ENCODE measurements at regions not wholly inside any gene's neighbourhood (a gene's known extent, or its start where the extent isn't known, plus 50 kb on each side); places are given as distances from the start of the nearest gene placed in this dataset.

GRCh38 chr9:99582814-99583213 lies 238.9 kb upstream of the NR4A3 start:
- 38% methylated on average over 6 of the region's 6 CpGs for WGBS (ENCODE audit: missing lambda C conversion rate)
- Histone ChIP-seq H3K4me3 (no peak overlapping the region), H3K4me2 (no peak overlapping the region), H3K9me3 (no peaks in the 10 kb centered on the region), H3K4me1 (no peaks in the 10 kb centered on the region), H3K27ac (no peak overlapping the region)
- FAIRE-seq (no peak), ATAC-seq (no peak), DNase-seq (ENCODE audit: low read depth in 1 of 2, low spot score in 1 of 2) (no peak)
- ChIA-PET POLR2A (no interaction called here), CTCF (no interaction called here)
- TF ChIP-seq JUNB (IDR thresholded peaks at IDR 0.05) (no peak), FOSB (CRISPR knock-in tag; IDR thresholded peaks at IDR 0.05) (no peak), GATA3 (IDR thresholded peaks at IDR 0.05; ENCODE audit: borderline replicate concordance) (no peak), FOSL2 (IDR thresholded peaks at IDR 0.05) (no peak), FOSL2 (CRISPR knock-in tag; IDR thresholded peaks at IDR 0.05) (no peak)
- TF ChIP-seq, protein P1, sequence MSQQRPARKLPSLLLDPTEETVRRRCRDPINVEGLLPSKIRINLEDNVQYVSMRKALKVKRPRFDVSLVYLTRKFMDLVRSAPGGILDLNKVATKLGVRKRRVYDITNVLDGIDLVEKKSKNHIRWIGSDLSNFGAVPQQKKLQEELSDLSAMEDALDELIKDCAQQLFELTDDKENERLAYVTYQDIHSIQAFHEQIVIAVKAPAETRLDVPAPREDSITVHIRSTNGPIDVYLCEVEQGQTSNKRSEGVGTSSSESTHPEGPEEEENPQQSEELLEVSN (IDR thresholded peaks at IDR 0.05; ENCODE audit: borderline replicate concordance, low read depth): no peak

GRCh38 chr9:99588299-99588698 lies 233.4 kb upstream of the NR4A3 start:
- Histone ChIP-seq H3K4me2 (no peak overlapping the region), H3K27ac (no peak overlapping the region), H3K4me3 (no peak overlapping the region), H3K4me1 (no peaks in the 10 kb centered on the region), H3K9me3 (no peaks in the 10 kb centered on the region)
- FAIRE-seq (no peak), DNase-seq (ENCODE audit: low read depth in 1 of 2, low spot score in 1 of 2) (no peak), ATAC-seq (no peak)
- ChIA-PET CTCF (interaction anchor here (0.8 kb wide), 1 partner anchor 10 kb away, joined by 3 read pairs; no protein-coding TSS in a partner anchor), POLR2A (no interaction called here)
- TF ChIP-seq HOXB13 (CRISPR knock-in tag; IDR thresholded peaks at IDR 0.05; ENCODE audit: low read depth): no peak
- TF ChIP-seq HOXB5 (CRISPR knock-in tag; IDR thresholded peaks at IDR 0.05): no peak
- TF ChIP-seq, protein P2, sequence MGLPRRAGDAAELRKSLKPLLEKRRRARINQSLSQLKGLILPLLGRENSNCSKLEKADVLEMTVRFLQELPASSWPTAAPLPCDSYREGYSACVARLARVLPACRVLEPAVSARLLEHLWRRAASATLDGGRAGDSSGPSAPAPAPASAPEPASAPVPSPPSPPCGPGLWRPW (IDR thresholded peaks at IDR 0.05): no peak
- no peak for TF ChIP-seq CHD2 (IDR thresholded peaks at IDR 0.05; ENCODE audit: low read length, partially characterized antibody)
- no peak for TF ChIP-seq HEYL (CRISPR knock-in tag; IDR thresholded peaks at IDR 0.05)
- TF ChIP-seq RFX5 (IDR thresholded peaks at IDR 0.05): no peak
- TF ChIP-seq CHD4 (IDR thresholded peaks at IDR 0.05; ENCODE audit: borderline replicate concordance): no peak
- TF ChIP-seq RAD21 (conservative IDR thresholded peaks at IDR 0.05 in 1 of 2, IDR thresholded peaks at IDR 0.05 in 1 of 2): no peak
- no peak for TF ChIP-seq SREBF2 (IDR thresholded peaks at IDR 0.05)
- no peak for TF ChIP-seq GATA3 (IDR thresholded peaks at IDR 0.05; ENCODE audit: borderline replicate concordance)
- no peak for TF ChIP-seq HOXA7 (CRISPR knock-in tag; IDR thresholded peaks at IDR 0.05)
- no peak for TF ChIP-seq FOSB (CRISPR knock-in tag; IDR thresholded peaks at IDR 0.05)
- no peak for TF ChIP-seq MAFK (IDR thresholded peaks at IDR 0.05; ENCODE audit: partially characterized antibody)
- TF ChIP-seq, protein P1 (IDR thresholded peaks at IDR 0.05; ENCODE audit: borderline replicate concordance, low read depth): no peak
- 29% methylated on average over 3 of the region's 3 CpGs for WGBS (ENCODE audit: missing lambda C conversion rate)

DNA sequence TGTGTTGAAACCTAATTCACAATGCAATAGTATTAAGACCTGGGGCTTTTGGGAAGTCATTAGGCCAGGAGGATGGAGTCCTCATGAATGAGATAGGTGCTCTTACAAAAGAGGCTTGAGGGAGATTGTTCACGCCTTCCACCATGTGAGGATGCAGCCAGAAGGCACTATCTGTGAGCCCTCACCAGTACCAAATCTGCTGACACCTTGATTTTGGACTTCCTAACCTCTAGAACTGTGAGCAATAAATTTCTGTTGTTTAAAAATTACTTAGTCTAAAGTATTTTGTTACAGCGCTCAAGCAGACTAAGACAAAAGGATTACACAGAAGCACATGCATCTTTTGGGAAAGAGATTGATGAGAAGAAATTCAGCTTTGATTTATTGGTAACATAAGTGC lies 232.9 kb upstream of the NR4A3 start:
- Histone ChIP-seq H3K4me2 (no peak overlapping the region), H3K4me3 (no peak overlapping the region), H3K9me3 (no peaks in the 10 kb centered on the region), H3K4me1 (no peaks in the 10 kb centered on the region), H3K27ac (no peak overlapping the region)
- ChIA-PET CTCF (no interaction called here), POLR2A (no interaction called here)
- ATAC-seq (no peak), FAIRE-seq (no peak), DNase-seq (ENCODE audit: low read depth in 1 of 2, low spot score in 1 of 2) (no peak)
- WGBS (ENCODE audit: missing lambda C conversion rate): 48% methylated on average over 2 of the region's 2 CpGs
- TF ChIP-seq MAFK (IDR thresholded peaks at IDR 0.05; ENCODE audit: partially characterized antibody) (peak; percentile 69), TP53 (CRISPR knock-in tag; IDR thresholded peaks at IDR 0.05) (no peak)

DNA sequence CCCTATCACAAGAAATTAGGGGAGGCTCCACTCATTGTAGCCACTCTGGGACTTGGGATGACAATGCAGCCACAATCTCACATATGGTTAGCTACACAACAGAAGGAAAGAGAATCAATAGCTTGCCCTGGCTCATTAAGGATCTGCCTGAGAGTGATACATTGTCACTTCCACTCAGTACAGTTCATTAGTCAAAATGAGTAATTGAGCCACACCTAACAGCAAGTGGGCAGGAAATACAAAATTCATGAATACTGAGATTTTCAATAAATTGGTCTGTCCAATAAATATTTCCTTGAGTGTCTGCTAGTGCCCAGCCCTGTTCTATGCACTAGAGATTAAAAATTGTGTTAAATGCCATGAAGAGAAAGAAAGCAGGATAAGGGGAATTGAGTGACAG lies 231.3 kb upstream of the NR4A3 start:
- DNase-seq (ENCODE audit: low read depth in 1 of 2, low spot score in 1 of 2): no peak
- ChIA-PET POLR2A (interaction anchor here (0.6 kb wide), 1 partner anchor 316 kb away, joined by 3 read pairs; no protein-coding TSS in a partner anchor), CTCF (no interaction called here)
- no peak for FAIRE-seq
- ATAC-seq: no peak
- Histone ChIP-seq H3K9me3 (no peaks in the 10 kb centered on the region), H3K4me3 (no peak overlapping the region), H3K27ac (no peak overlapping the region), H3K4me1 (no peaks in the 10 kb centered on the region), H3K4me2 (no peak overlapping the region)
- no peak for TF ChIP-seq HOXA7 (CRISPR knock-in tag; IDR thresholded peaks at IDR 0.05)
